AG09319 (cell line): ENCODE measurements at regions not wholly inside any gene's neighbourhood (a gene's known extent, or its start where the extent isn't known, plus 50 kb on each side); places are given as distances from the start of the nearest gene placed in this dataset.

Source experiments
- DNase-seq: peaks from one replicate; pipeline ENCODE4 v3.0.0-alpha.2; 2010; ENCODE audit warnings: low read depth; ENCODE audit errors: extremely low read depth
- TF ChIP-seq, protein P1 (sequence below): IDR thresholded peaks from 2 replicates; pipeline ENCODE4 v1.5.1; 2011; ENCODE audit warnings: low read depth, mild to moderate bottlenecking, inconsistent platforms, low read length, moderate library complexity

DNA sequence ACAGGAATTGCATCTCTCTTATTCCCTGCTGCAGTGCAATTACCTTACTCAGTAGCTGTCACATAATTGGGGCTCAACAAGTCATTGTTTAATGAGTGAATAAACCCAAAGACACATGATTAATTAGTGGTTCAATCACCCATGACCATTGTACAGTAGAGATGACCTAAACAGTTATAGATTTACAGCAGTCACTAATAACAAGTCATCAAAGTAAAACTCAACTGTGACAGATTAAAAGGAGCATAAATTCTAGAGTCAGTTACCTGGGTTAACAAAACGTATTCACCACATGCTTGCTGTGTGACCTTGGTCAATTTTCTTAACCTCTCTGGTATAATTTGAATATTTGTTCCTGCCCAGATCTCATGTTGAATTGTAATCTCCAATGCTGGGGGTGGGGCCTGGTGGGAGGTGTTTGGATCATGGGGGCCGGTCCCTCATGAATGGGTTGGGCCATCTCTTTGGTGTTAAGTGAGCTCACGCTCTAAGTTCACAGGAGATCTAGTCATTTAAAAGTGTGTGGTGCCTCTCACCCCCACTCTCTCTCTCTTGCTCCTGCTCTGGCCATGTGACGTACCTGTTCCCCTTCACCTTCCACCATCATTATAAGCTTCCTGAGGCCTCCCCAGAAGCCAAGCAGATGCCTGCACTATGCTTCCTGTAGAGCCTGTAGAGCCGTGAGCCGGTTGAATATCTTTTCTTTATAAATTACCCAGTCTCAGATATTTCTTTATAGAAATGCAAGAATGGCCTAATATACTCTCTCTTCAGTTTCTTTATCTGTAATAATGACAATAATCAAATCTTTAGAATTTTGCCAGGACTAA is 141.9 kb upstream of the PLEKHG7 start:
- DNase-seq, result no peak
- TF ChIP-seq, protein P1, sequence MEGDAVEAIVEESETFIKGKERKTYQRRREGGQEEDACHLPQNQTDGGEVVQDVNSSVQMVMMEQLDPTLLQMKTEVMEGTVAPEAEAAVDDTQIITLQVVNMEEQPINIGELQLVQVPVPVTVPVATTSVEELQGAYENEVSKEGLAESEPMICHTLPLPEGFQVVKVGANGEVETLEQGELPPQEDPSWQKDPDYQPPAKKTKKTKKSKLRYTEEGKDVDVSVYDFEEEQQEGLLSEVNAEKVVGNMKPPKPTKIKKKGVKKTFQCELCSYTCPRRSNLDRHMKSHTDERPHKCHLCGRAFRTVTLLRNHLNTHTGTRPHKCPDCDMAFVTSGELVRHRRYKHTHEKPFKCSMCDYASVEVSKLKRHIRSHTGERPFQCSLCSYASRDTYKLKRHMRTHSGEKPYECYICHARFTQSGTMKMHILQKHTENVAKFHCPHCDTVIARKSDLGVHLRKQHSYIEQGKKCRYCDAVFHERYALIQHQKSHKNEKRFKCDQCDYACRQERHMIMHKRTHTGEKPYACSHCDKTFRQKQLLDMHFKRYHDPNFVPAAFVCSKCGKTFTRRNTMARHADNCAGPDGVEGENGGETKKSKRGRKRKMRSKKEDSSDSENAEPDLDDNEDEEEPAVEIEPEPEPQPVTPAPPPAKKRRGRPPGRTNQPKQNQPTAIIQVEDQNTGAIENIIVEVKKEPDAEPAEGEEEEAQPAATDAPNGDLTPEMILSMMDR, result no peak

DNA sequence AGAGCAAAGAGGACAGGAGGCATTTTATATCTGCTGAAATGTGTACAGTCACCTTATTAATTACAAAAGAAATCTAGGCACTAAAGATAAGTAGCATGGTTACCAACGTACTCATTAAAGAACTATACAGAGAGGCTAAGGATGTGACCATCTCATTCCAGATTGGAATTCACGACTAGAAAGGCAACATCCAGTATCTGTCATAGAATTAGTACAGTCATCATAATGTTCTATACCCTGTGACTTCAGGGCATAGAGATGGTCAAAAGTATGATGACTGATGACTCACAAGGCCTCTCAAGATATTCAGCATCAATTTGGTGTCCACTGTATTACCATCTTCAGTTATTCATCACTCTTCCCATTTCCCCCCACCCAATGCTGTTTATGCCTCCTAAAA is 144.0 kb upstream of the PLEKHG7 start:
- TF ChIP-seq, protein P1, result no peak
- no peak for DNase-seq

DNA sequence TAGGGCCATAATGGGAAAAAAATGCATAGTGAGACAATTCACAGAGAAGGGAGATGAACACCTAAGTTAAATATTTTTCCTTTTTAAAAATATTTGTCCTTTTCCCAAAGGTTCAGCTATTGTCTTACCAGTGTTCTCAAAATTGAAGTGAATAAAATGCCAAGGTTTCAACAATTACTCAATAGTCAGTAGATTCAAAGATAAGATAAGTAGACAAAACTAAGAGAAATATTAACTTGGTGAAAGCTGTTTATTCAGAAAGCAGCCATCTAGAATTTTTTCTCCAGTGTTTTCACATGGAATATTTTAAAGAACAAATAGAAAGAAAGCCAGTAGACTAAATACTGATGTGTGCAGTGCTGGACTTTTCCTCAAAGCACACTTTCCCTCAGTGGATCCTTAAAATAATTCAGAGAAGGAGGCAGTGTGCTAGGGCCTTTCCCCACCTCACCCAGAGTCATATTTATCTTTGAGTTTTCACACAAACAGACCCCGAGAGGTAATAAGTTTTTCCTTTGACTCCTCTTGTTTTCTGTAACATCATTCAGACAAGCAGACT is 144.5 kb upstream of the PLEKHG7 start:
- TF ChIP-seq, protein P1, result no peak
- no peak for DNase-seq

DNA sequence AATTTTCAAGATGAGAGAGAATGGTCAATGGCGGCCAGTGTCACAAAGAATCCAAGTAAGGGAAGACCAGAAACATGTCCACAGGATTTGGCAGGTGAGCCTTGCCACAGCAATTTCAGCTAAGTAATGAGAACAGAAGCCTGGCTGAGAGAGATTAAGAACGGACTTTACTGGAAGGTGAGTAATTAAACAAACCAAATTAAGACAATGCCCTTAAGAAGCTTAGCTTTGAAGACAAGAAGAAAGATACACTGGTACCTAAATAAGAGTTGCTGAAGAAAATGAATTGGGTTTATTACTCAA is 145.4 kb upstream of the PLEKHG7 start:
- TF ChIP-seq, protein P1, result no peak

DNA sequence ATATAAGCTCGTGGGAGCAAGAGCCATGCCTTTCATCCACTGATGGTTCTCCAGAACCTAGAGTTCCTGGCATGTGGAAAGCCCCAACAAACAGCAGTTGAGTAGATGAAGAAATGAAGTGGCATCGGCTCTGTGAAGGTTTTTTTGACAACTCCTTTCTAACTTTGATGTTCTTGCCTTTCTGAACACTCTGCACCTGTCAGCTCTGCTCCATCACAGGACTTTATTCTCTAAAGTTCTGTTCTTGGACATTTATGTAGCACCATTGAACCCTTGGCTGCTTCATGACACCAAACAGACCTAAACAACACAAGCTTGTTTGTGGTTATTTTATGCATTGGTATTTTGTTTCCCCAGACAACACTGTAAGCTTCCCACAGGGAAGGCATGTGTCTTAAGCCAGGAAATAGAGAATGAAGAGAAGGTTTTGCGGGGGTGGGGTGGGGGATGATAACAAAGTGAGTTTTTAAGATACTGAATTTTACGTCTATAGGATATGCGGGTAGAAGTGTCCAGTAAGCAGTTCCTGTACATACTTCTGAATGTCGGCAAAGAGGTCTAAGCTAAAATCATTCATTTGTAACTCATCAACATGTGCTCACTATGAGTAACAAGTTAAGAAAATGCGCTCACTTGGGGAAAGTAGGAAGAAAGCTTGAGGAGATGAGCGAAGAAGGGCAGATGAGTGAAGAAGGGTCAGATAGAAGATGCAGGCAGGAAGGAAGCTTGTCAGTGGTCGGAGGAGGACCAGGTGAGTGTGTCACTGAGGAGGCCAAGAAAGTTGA is 146.0 kb upstream of the PLEKHG7 start:
- DNase-seq, result no peak
- TF ChIP-seq, protein P1, result no peak

More for the DNA sequence above, 145.4 kb upstream of the PLEKHG7 start:
- DNase-seq, result no peak

DNA sequence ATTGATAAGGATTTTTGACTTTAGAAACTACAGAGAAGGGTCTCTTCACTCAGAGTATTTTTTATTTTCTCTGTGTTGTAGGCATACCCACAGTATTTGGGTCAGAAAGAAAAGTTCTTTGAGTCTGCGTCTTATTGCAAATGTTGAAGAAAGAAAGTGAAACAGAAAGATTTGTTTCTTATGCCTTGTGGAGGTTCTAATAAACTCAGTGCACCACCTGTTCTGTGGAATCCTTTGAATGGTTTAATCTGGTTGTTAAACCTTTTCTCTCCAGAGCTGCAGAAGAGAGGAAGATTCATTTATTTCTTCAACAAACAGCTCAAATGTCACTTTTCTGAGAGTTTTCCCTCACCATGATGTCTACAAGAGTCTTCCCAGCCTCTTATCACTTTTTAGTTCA is 146.6 kb upstream of the PLEKHG7 start:
- TF ChIP-seq, protein P1, result no peak
- no peak for DNase-seq
